ENCODE measurements at regions not wholly inside any gene's neighbourhood (a gene's known extent, or its start where the extent isn't known, plus 50 kb on each side); places are given as distances from the start of the nearest gene placed in this dataset.
A peak's percentile ranks its signal among the peaks of the same experiment; 100 is the strongest.

- Histone ChIP-seq H3K14ac (ENCODE audit: low read length in 2 of 2) (no peak overlapping the region), H3K27ac (ENCODE audit: low read length, poor library complexity, severe bottlenecking) (no peak overlapping the region), H2BK120ac (ENCODE audit: low read depth, low read length) (no peak overlapping the region), H2AK5ac (ENCODE audit: low read length, severe bottlenecking) (no peak overlapping the region), H4K8ac (ENCODE audit: low read length) (no peak overlapping the region), H3K4me3 (ENCODE audit: insufficient read depth in 1 of 2, low read depth in 1 of 2, low read length in 2 of 2) (no peak overlapping the region), H3K36me3 (ENCODE audit: control insufficient read depth in 1 of 2, insufficient read depth in 2 of 2, low read depth in 1 of 2, low read length in 2 of 2) (no peaks in the 10 kb centered on the region), H3K9me3 (ENCODE audit: control insufficient read depth, low read length) (no peaks in the 10 kb centered on the region), H2AFZ (ENCODE audit: low read depth, low read length) (no peak overlapping the region), H3K79me1 (replicated peaks; ENCODE audit: low read length, poor library complexity, severe bottlenecking) (no peaks in the 10 kb centered on the region), H3K23ac (ENCODE audit: low read length in 2 of 2) (no peak overlapping the region), H3K4me2 (ENCODE audit: low read length, poor library complexity, severe bottlenecking) (no peak overlapping the region), H3K9ac (ENCODE audit: low read length) (no peak overlapping the region), H3K4ac (ENCODE audit: low read depth in 1 of 2, low read length in 2 of 2) (no peak overlapping the region), H3K4me1 (ENCODE audit: control insufficient read depth, insufficient read depth, low read depth, low read length) (no peaks in the 10 kb centered on the region), H4K91ac (ENCODE audit: low read length) (no peak overlapping the region), H3K27me3 (ENCODE audit: control insufficient read depth in 1 of 2, insufficient read depth in 1 of 2, low read length in 2 of 2) (no peaks in the 10 kb centered on the region), H2BK5ac (ENCODE audit: low read depth, low read length, poor library complexity, severe bottlenecking) (no peak overlapping the region), H2BK15ac (ENCODE audit: low read depth, poor library complexity, severe bottlenecking) (no peak overlapping the region), H2BK12ac (ENCODE audit: low read length in 2 of 2) (no peak overlapping the region), H3K18ac (ENCODE audit: low read depth in 1 of 2, low read length in 2 of 2) (no peak overlapping the region)
- 92% methylated on average over 5 of the region's 5 CpGs for WGBS
- DNase-seq: no peak
Measured at GRCh38 chr7:119350334-119350733, 922.6 kb upstream of the KCND2 start.

DNA sequence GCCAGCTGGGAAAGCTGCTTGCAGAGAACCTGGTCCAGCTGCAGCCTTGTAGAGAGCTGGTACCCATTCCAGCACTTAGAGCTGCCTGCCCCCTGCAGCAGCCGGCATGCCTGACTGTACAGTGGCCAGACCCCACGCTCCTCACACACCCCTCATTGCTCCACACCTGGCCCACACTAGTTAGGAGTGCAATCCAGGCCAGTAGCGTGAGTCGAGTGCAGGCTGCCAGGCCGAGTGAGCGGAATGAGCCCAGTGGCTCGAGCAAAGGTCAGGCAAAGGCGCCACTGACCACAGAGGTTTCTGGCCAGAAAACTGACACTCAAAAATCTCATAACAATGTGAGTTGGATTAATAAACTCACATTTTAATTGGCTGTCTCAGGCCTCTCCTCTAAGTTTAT is 921.7 kb upstream of the KCND2 start:
- Histone ChIP-seq H4K8ac (ENCODE audit: low read length) (no peak overlapping the region), H2BK12ac (ENCODE audit: low read length in 2 of 2) (no peak overlapping the region), H4K91ac (ENCODE audit: low read length) (no peak overlapping the region), H2AFZ (ENCODE audit: low read depth, low read length) (no peak overlapping the region), H3K9me3 (ENCODE audit: control insufficient read depth, low read length) (no peaks in the 10 kb centered on the region), H3K4ac (ENCODE audit: low read depth in 1 of 2, low read length in 2 of 2) (no peak overlapping the region), H3K18ac (ENCODE audit: low read depth in 1 of 2, low read length in 2 of 2) (no peak overlapping the region), H3K4me2 (ENCODE audit: low read length, poor library complexity, severe bottlenecking) (no peak overlapping the region), H3K79me1 (replicated peaks; ENCODE audit: low read length, poor library complexity, severe bottlenecking) (no peaks in the 10 kb centered on the region), H2BK15ac (ENCODE audit: low read depth, poor library complexity, severe bottlenecking) (no peak overlapping the region), H3K14ac (ENCODE audit: low read length in 2 of 2) (no peak overlapping the region), H3K27ac (ENCODE audit: low read length, poor library complexity, severe bottlenecking) (no peak overlapping the region), H2AK5ac (ENCODE audit: low read length, severe bottlenecking) (no peak overlapping the region), H3K9ac (ENCODE audit: low read length) (no peak overlapping the region), H3K36me3 (ENCODE audit: control insufficient read depth in 1 of 2, insufficient read depth in 2 of 2, low read depth in 1 of 2, low read length in 2 of 2) (no peaks in the 10 kb centered on the region), H2BK5ac (ENCODE audit: low read depth, low read length, poor library complexity, severe bottlenecking) (no peak overlapping the region), H3K23ac (ENCODE audit: low read length in 2 of 2) (no peak overlapping the region), H3K4me3 (ENCODE audit: insufficient read depth in 1 of 2, low read depth in 1 of 2, low read length in 2 of 2) (peak overlapping the region in 1 of 2 experiments; percentile 7), H2BK120ac (ENCODE audit: low read depth, low read length) (no peak overlapping the region), H3K27me3 (ENCODE audit: control insufficient read depth in 1 of 2, insufficient read depth in 1 of 2, low read length in 2 of 2) (no peaks in the 10 kb centered on the region), H3K4me1 (ENCODE audit: control insufficient read depth, insufficient read depth, low read depth, low read length) (no peaks in the 10 kb centered on the region)
- WGBS: 95% methylated on average over 7 of the region's 8 CpGs
- DNase-seq: no peak

DNA sequence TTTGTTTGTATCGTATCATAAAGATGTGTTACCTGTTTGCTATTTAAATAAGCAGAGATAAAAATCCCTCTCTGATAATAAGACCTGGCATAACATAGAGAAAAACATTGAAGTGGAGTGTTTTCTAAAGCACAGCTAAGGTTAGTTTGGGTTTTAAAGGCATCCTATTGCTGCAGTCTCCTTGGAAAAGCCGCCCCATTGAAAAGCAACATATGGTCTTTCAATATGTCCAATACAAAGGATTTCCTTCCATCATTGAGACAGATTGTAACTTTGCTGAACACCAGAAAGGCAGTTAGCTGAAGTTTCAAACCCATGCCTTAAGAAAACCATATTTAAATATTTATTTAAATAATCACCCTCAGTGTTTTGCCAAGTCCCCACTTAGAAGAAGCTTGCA is 898.5 kb upstream of the KCND2 start:
- WGBS: 95% methylated on average over 1 of the region's 2 CpGs
- no peaks in the 10 kb centered on the region for H3K79me1 ChIP-seq (replicated peaks; ENCODE audit: low read length, poor library complexity, severe bottlenecking)
- no peak for DNase-seq
- H3K18ac ChIP-seq (ENCODE audit: low read depth in 1 of 2, low read length in 2 of 2): no peak overlapping the region
- no peak overlapping the region for H3K4me3 ChIP-seq (ENCODE audit: insufficient read depth in 1 of 2, low read depth in 1 of 2, low read length in 2 of 2)
- H2BK15ac ChIP-seq (ENCODE audit: low read depth, poor library complexity, severe bottlenecking): no peak overlapping the region
- H3K4ac ChIP-seq (ENCODE audit: low read depth in 1 of 2, low read length in 2 of 2): no peak overlapping the region
- no peaks in the 10 kb centered on the region for H3K4me1 ChIP-seq (ENCODE audit: control insufficient read depth, insufficient read depth, low read depth, low read length)
- no peak overlapping the region for H2BK5ac ChIP-seq (ENCODE audit: low read depth, low read length, poor library complexity, severe bottlenecking)
- no peak overlapping the region for H3K27ac ChIP-seq (ENCODE audit: low read length, poor library complexity, severe bottlenecking)
- no peak overlapping the region for H3K4me2 ChIP-seq (ENCODE audit: low read length, poor library complexity, severe bottlenecking)
- H2BK12ac ChIP-seq (ENCODE audit: low read length in 2 of 2): no peak overlapping the region
- no peaks in the 10 kb centered on the region for H3K9me3 ChIP-seq (ENCODE audit: control insufficient read depth, low read length)
- H2BK120ac ChIP-seq (ENCODE audit: low read depth, low read length): no peak overlapping the region
- H2AK5ac ChIP-seq (ENCODE audit: low read length, severe bottlenecking): no peak overlapping the region
- H2AFZ ChIP-seq (ENCODE audit: low read depth, low read length): no peak overlapping the region
- H3K14ac ChIP-seq (ENCODE audit: low read length in 2 of 2): no peak overlapping the region
- H3K23ac ChIP-seq (ENCODE audit: low read length in 2 of 2): no peak overlapping the region
- H4K8ac ChIP-seq (ENCODE audit: low read length): no peak overlapping the region
- no peak overlapping the region for H3K9ac ChIP-seq (ENCODE audit: low read length)
- no peak overlapping the region for H4K91ac ChIP-seq (ENCODE audit: low read length)
- H3K36me3 ChIP-seq (ENCODE audit: control insufficient read depth in 1 of 2, insufficient read depth in 2 of 2, low read depth in 1 of 2, low read length in 2 of 2): no peaks in the 10 kb centered on the region
- no peaks in the 10 kb centered on the region for H3K27me3 ChIP-seq (ENCODE audit: control insufficient read depth in 1 of 2, insufficient read depth in 1 of 2, low read length in 2 of 2)

DNA sequence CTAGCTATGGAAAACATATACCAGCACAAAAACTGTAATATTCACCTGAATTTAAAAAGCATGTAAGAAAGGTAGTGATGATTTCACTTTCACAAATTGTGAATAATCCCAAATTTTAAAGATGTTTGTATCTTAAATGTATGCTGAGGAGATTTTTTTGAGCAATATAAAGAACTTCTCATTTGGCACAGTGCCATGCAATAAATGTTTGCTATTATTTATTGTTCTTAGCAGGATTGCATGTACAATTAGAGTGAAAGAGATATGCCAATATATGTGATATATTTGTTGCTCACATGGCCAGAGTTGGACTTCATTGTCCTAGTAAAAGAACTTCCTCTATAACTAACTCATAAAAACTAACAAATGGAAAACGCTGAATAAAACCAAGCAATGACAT is 895.1 kb upstream of the KCND2 start:
- Histone ChIP-seq H2BK120ac (ENCODE audit: low read depth, low read length) (no peak overlapping the region), H3K9me3 (ENCODE audit: control insufficient read depth, low read length) (no peaks in the 10 kb centered on the region), H2BK12ac (ENCODE audit: low read length in 2 of 2) (no peak overlapping the region), H3K14ac (ENCODE audit: low read length in 2 of 2) (no peak overlapping the region), H2AK5ac (ENCODE audit: low read length, severe bottlenecking) (no peak overlapping the region), H2BK5ac (ENCODE audit: low read depth, low read length, poor library complexity, severe bottlenecking) (no peak overlapping the region), H3K4me1 (ENCODE audit: control insufficient read depth, insufficient read depth, low read depth, low read length) (no peaks in the 10 kb centered on the region), H4K91ac (ENCODE audit: low read length) (no peak overlapping the region), H3K79me1 (replicated peaks; ENCODE audit: low read length, poor library complexity, severe bottlenecking) (no peaks in the 10 kb centered on the region), H4K8ac (ENCODE audit: low read length) (no peak overlapping the region), H3K4ac (ENCODE audit: low read depth in 1 of 2, low read length in 2 of 2) (no peak overlapping the region), H3K23ac (ENCODE audit: low read length in 2 of 2) (no peak overlapping the region), H3K18ac (ENCODE audit: low read depth in 1 of 2, low read length in 2 of 2) (no peak overlapping the region), H3K36me3 (ENCODE audit: control insufficient read depth in 1 of 2, insufficient read depth in 2 of 2, low read depth in 1 of 2, low read length in 2 of 2) (no peaks in the 10 kb centered on the region), H3K27ac (ENCODE audit: low read length, poor library complexity, severe bottlenecking) (no peak overlapping the region), H3K9ac (ENCODE audit: low read length) (no peak overlapping the region), H3K4me3 (ENCODE audit: insufficient read depth in 1 of 2, low read depth in 1 of 2, low read length in 2 of 2) (no peak overlapping the region), H3K4me2 (ENCODE audit: low read length, poor library complexity, severe bottlenecking) (no peak overlapping the region), H2BK15ac (ENCODE audit: low read depth, poor library complexity, severe bottlenecking) (no peak overlapping the region), H3K27me3 (ENCODE audit: control insufficient read depth in 1 of 2, insufficient read depth in 1 of 2, low read length in 2 of 2) (no peaks in the 10 kb centered on the region), H2AFZ (ENCODE audit: low read depth, low read length) (no peak overlapping the region)
- DNase-seq: no peak
- 100% methylated on average over 1 of the region's 1 CpG for WGBS

All from mesenchymal stem cell (in vitro differentiated cells and primary cell).